Astrocyte of the cerebellum (primary cell): ENCODE measurements at regions not wholly inside any gene's neighbourhood (a gene's known extent, or its start where the extent isn't known, plus 50 kb on each side); places are given as distances from the start of the nearest gene placed in this dataset.

Experiments used
- DNase-seq: peaks from one replicate; pipeline ENCODE4 v3.0.0-alpha.2; 2011; ENCODE audit warnings: low read depth
- H3K4me3 ChIP-seq: 2 replicates; pipeline ENCODE4 v1.5.1; 2011; ENCODE audit warnings: mild to moderate bottlenecking, low read depth, low read length, moderate library complexity
- CTCF ChIP-seq: IDR thresholded peaks from 2 replicates; pipeline ENCODE4 v1.5.1; 2012; ENCODE audit warnings: low read length, low read depth, moderate library complexity, mild to moderate bottlenecking; ENCODE audit errors: missing control alignments
- in situ Hi-C: cut with HindIII; loops from 2 replicates; pipeline ENCODE4 v1.10.0; 2017; ENCODE audit warnings: low sequenced_read_pairs

- no peak overlapping the region for H3K4me3 ChIP-seq
- no peak for TF ChIP-seq CTCF
- DNase-seq, result no peak
- in situ Hi-C loops, result no loop called here
These were observed 148.1 kb downstream of the DNAJB9 start for GRCh38 chr7:108717781-108718180.

- no peak overlapping the region for H3K4me3 ChIP-seq
- DNase-seq, result no peak
- in situ Hi-C loops, result no loop called here
- TF ChIP-seq CTCF, result no peak
These were observed 150.0 kb downstream of the DNAJB9 start for GRCh38 chr7:108719631-108720030.

- no peak for TF ChIP-seq CTCF
- no peak for DNase-seq
- in situ Hi-C loops, result no loop called here
- H3K4me3 ChIP-seq, result no peak overlapping the region
These were observed 152.9 kb downstream of the DNAJB9 start for GRCh38 chr7:108722561-108722960.

- in situ Hi-C loops, result no loop called here
- no peak for TF ChIP-seq CTCF
- H3K4me3 ChIP-seq, result no peak overlapping the region
- no peak for DNase-seq
These were observed 153.7 kb downstream of the DNAJB9 start for GRCh38 chr7:108723381-108723814.

- in situ Hi-C loops, result no loop called here
- H3K4me3 ChIP-seq, result no peak overlapping the region
- no peak for TF ChIP-seq CTCF
- peak; percentile 35 for DNase-seq
These were observed 154.8 kb downstream of the DNAJB9 start for GRCh38 chr7:108724251-108725100.

GRCh38 chr7:108735814-108736213, 166.1 kb downstream of the DNAJB9 start:
- no peak for DNase-seq
- in situ Hi-C loops, result no loop called here
- no peak for TF ChIP-seq CTCF
- H3K4me3 ChIP-seq, result no peak overlapping the region
